Right lobe of liver (tissue), 4 donors: ENCODE measurements at regions not wholly inside any gene's neighbourhood (a gene's known extent, or its start where the extent isn't known, plus 50 kb on each side); places are given as distances from the start of the nearest gene placed in this dataset.

Experiments used
- CTCF ChIP-seq, 4 donors: fragments of 200-600 bp in 3 of 4; fragments of 450-650 bp in 1 of 4; IDR thresholded peaks; one replicate each; pipeline versions ENCODE4 v1.5.1 to v1.8.0; 2016 to 2022; ENCODE audit warnings: antibody characterized with exemption in 4 of 4, mild to moderate bottlenecking in 2 of 4
- POLR2A ChIP-seq: fragments of 450-650 bp; IDR thresholded peaks from one replicate; pipeline ENCODE4 v1.6.1; 2017; ENCODE audit warnings: antibody characterized with exemption, mild to moderate bottlenecking
- donor health status: DM: no; HTN: no; CAD: no.
- donor health status: DM: no; HTN: no; CAD: no.
- donor health status: DM: no; HTN: yes; CAD: no.

- TF ChIP-seq CTCF (IDR thresholded peaks at IDR 0.05) (no peak), POLR2A (no peak)
These were observed 279.3 kb upstream of the TARS1 start for GRCh38 chr5:33161421-33161820.
